H1 (cell line): ENCODE measurements at regions not wholly inside any gene's neighbourhood (a gene's known extent, or its start where the extent isn't known, plus 50 kb on each side); places are given as distances from the start of the nearest gene placed in this dataset.

Experiments
- ASH2L ChIP-seq: fragments of 200-600, 300-600 bp; sonication (generic); IDR thresholded peaks from one replicate; pipeline ENCODE4 v1.7.1; 2017; ENCODE audit warnings: low read length
- CHD7 ChIP-seq: fragments of 300-600 bp; sonication (generic); IDR thresholded peaks from 2 replicates; pipeline ENCODE4 v1.7.1; 2012; ENCODE audit warnings: low read length, moderate library complexity, mild to moderate bottlenecking, inconsistent platforms; ENCODE audit not compliant: insufficient replicate concordance
- SIRT6 ChIP-seq: IDR thresholded peaks from one replicate; pipeline ENCODE4 v1.7.1; 2012; ENCODE audit warnings: low read length, inconsistent platforms
- YY1 ChIP-seq: IDR thresholded peaks from 2 replicates; pipeline ENCODE4 v1.6.1; 2011; ENCODE audit warnings: low read depth, mild to moderate bottlenecking, low read length
- ZNF274 ChIP-seq: IDR thresholded peaks from 2 replicates; pipeline ENCODE4 v1.7.0; 2012; ENCODE audit warnings: low read length, borderline replicate concordance; ENCODE audit errors: extremely low read depth
- TF ChIP-seq, protein P1 (sequence below): IDR thresholded peaks from 2 replicates; pipeline ENCODE4 v1.6.1; 2011; ENCODE audit warnings: low read depth, mild to moderate bottlenecking, low read length; ENCODE audit not compliant: insufficient read depth
- TF ChIP-seq, protein P2 (sequence below): IDR thresholded peaks from 2 replicates; pipeline ENCODE4 v1.6.1; 2012; ENCODE audit warnings: inconsistent platforms

DNA sequence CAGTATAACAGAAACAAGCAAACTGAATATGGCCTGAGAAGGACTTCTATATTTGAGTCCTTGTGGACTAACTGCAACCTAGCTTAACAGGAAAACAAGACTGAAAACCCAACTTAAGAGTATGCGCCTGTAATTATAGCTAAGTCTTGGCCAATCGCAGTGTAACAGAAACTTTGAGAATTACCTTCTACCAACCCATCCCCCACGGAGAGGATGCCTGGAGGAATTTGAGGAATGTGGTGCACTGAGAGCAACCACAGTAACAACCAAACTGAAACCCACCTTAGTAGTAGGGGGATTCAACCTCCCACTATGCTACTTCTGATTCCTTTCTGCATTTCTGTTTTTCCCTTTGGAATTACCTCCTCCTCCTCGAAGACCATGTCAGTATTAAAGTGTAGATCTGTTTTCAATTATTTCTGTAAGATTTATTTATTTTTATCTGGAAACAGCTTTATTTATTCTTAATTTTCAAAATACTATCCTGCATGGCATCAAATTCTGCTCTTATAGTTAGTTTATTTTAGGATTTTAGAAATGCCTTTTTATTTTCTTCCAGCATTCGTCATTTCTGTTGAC lies 393.6 kb downstream of the KCNA4 start (continued):
- TF ChIP-seq CHD7 (peak; percentile 71), ZNF274 (no peak), SIRT6 (no peak), YY1 (peak; percentile 40; the same call in 1 of the 2 replicates), ASH2L (peak; percentile 99)
- TF ChIP-seq, protein P1, sequence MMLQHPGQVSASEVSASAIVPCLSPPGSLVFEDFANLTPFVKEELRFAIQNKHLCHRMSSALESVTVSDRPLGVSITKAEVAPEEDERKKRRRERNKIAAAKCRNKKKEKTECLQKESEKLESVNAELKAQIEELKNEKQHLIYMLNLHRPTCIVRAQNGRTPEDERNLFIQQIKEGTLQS: no peak
- TF ChIP-seq, protein P2, sequence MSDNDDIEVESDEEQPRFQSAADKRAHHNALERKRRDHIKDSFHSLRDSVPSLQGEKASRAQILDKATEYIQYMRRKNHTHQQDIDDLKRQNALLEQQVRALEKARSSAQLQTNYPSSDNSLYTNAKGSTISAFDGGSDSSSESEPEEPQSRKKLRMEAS: no peak
